GM12891 (cell line): ENCODE measurements at regions not wholly inside any gene's neighbourhood (a gene's known extent, or its start where the extent isn't known, plus 50 kb on each side); places are given as distances from the start of the nearest gene placed in this dataset.

Experiments
- PAX5 ChIP-seq: IDR thresholded peaks from 2 replicates; pipeline ENCODE4 v1.6.1; 2011; ENCODE audit warnings: low read length, moderate library complexity, mild to moderate bottlenecking; ENCODE audit not compliant: insufficient read depth, severe bottlenecking
- POLR2A ChIP-seq: IDR thresholded peaks from 2 replicates; pipeline ENCODE4 v1.6.1; 2011; ENCODE audit warnings: low read depth, low read length, control low read depth
- POLR2AphosphoS5 ChIP-seq: IDR thresholded peaks from 2 replicates; pipeline ENCODE4 v1.6.1; 2011; ENCODE audit warnings: low read depth, low read length, control low read depth
- POU2F2 ChIP-seq: IDR thresholded peaks from 2 replicates; pipeline ENCODE4 v1.6.1; 2011; ENCODE audit warnings: low read depth, mild to moderate bottlenecking, control low read depth, low read length, moderate library complexity
- SPI1 ChIP-seq: IDR thresholded peaks from 2 replicates; pipeline ENCODE4 v1.6.1; 2011; ENCODE audit warnings: low read depth, low read length, control low read depth
- TAF1 ChIP-seq: IDR thresholded peaks from 2 replicates; pipeline ENCODE4 v1.6.1; 2011; ENCODE audit warnings: low read depth, low read length, control low read depth

DNA sequence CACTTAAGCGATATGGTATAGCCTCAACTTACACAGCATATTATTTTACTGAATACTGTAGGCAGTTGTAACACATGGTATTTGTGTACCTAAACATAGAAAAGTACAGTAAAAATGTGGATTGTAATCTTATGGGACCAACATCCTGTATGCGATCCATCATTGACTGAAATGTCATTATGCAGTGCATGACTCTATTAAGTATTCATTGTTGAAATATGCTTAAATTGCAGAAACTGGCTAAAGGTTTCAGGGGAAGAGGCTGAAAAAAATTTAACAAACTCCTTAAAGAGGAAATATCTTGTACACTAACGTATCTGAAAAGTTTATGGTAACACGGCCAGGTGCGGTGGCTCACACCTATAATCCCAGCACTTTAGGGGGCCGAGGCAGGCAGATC, 214.1 kb upstream of the PARD3B start:
- TF ChIP-seq TAF1 (no peak), POU2F2 (no peak), SPI1 (no peak), POLR2AphosphoS5 (no peak), POLR2A (no peak), PAX5 (no peak)
